ENCODE measurements at regions not wholly inside any gene's neighbourhood (a gene's known extent, or its start where the extent isn't known, plus 50 kb on each side); places are given as distances from the start of the nearest gene placed in this dataset.

DNA sequence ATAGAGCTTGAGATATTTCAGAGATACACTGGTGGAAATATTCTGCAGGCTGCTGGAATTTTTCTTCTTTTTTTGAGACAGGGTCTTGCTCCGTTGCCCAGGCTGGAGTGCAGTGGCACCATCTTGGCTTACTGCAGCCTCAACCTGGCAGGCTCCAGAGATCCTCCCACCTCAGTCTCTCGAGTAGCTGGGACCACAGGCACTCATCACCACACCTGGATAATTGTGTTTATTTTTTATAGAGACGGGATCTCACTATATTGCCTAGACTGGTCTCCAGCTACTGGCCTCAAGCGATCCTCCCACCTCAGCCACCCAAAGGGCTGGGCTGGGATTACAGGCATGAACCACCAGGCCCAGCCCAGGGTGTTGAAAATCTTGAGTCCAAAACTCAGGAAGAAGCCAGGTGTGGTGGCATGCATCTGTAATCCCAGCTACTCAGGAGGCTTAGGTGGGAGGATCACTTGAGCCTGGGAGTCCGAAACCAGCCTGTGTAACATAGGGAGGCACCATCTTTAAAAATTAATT lies 55.7 kb upstream of the FOXK1 start:
- no peaks in the 10 kb centered on the region for H3K9me3 ChIP-seq (ENCODE audit: low read length)
- no TSS peak for BruUV-seq (replicated peaks)
- no peak for DNase-seq (ENCODE audit: low spot score)
- TF ChIP-seq, protein P1, sequence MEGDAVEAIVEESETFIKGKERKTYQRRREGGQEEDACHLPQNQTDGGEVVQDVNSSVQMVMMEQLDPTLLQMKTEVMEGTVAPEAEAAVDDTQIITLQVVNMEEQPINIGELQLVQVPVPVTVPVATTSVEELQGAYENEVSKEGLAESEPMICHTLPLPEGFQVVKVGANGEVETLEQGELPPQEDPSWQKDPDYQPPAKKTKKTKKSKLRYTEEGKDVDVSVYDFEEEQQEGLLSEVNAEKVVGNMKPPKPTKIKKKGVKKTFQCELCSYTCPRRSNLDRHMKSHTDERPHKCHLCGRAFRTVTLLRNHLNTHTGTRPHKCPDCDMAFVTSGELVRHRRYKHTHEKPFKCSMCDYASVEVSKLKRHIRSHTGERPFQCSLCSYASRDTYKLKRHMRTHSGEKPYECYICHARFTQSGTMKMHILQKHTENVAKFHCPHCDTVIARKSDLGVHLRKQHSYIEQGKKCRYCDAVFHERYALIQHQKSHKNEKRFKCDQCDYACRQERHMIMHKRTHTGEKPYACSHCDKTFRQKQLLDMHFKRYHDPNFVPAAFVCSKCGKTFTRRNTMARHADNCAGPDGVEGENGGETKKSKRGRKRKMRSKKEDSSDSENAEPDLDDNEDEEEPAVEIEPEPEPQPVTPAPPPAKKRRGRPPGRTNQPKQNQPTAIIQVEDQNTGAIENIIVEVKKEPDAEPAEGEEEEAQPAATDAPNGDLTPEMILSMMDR (conservative IDR thresholded peaks at IDR 0.05; ENCODE audit: low read length), result no peak
- no peak for TF ChIP-seq EZH2phosphoT487 (IDR thresholded peaks at IDR 0.05; ENCODE audit: borderline replicate concordance, low read depth, low read length)
- no peak overlapping the region for H3K4me2 ChIP-seq (ENCODE audit: low read length)
- no peak overlapping the region for H2AFZ ChIP-seq (ENCODE audit: low read length)
- ChIA-PET CTCF (ENCODE audit: unreplicated experiment) (no interaction called here), POLR2A (interaction anchor here (0.6 kb wide), 1 partner anchor 100 kb away, joined by 3 read pairs; no protein-coding TSS in a partner anchor)
- H3K27ac ChIP-seq (ENCODE audit: low read depth, low read length, poor library complexity, severe bottlenecking), result no peak overlapping the region
- no peak overlapping the region for H3K4me3 ChIP-seq (ENCODE audit: low read depth, low read length, poor library complexity, severe bottlenecking)
- H3K4me1 ChIP-seq (ENCODE audit: insufficient read depth, low read length, poor library complexity, severe bottlenecking), result no peaks in the 10 kb centered on the region
- no peaks in the 10 kb centered on the region for H3K36me3 ChIP-seq (ENCODE audit: insufficient read depth, low read length)
- no peaks in the 10 kb centered on the region for H3K9me2 ChIP-seq (ENCODE audit: insufficient read depth, low read length)
- H3K79me2 ChIP-seq (ENCODE audit: insufficient read depth, low read depth, low read length), result no peaks in the 10 kb centered on the region
- H4K20me1 ChIP-seq (ENCODE audit: insufficient read depth, low read length), result no peaks in the 10 kb centered on the region
- intact Hi-C loops (cut with micrococcal nuclease; ENCODE audit: unreplicated experiment), result no loop called here

DNA sequence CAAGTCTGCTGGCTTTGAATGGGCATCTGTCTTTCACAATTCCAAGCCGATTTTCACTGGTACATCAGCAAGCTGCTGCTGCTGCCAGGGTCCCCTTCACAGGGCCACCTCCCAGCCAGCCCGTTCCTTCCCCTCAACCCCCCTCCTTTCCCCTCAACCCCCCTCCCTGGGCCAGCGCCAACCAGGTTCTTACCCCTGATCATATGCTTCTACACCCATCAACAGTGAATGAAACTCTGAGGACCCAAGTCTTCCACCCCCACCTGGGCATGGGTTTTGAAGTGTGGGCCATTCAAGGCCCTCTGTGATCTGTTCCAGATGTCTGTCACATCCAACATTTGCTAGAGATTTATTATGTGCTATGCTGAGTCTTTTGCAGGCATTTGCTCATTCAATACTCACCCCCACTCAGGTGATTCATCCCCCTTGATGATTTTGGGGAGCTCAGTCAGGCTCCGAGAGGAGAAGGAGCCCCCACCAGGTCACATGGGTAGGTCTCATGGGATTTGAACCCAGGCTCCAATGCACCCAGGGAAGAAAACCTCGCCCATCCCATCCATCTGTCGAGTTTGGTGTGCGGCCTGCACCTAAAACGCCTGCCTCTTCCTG lies 52.7 kb upstream of the FOXK1 start:
- ChIA-PET CTCF (ENCODE audit: unreplicated experiment) (no interaction called here), POLR2A (interaction anchor here (0.6 kb wide), 1 partner anchor 39 kb away, joined by 5 read pairs; no protein-coding TSS in a partner anchor)
- Histone ChIP-seq H4K20me1 (ENCODE audit: insufficient read depth, low read length) (no peaks in the 10 kb centered on the region), H3K36me3 (ENCODE audit: insufficient read depth, low read length) (no peaks in the 10 kb centered on the region), H3K4me3 (ENCODE audit: low read depth, low read length, poor library complexity, severe bottlenecking) (no peak overlapping the region), H3K4me2 (ENCODE audit: low read length) (no peak overlapping the region), H3K27ac (ENCODE audit: low read depth, low read length, poor library complexity, severe bottlenecking) (no peak overlapping the region), H2AFZ (ENCODE audit: low read length) (no peak overlapping the region), H3K79me2 (ENCODE audit: insufficient read depth, low read depth, low read length) (no peaks in the 10 kb centered on the region), H3K9me3 (ENCODE audit: low read length) (no peaks in the 10 kb centered on the region), H3K9me2 (ENCODE audit: insufficient read depth, low read length) (no peaks in the 10 kb centered on the region), H3K4me1 (ENCODE audit: insufficient read depth, low read length, poor library complexity, severe bottlenecking) (no peaks in the 10 kb centered on the region)
- no peak for TF ChIP-seq EZH2phosphoT487 (IDR thresholded peaks at IDR 0.05; ENCODE audit: borderline replicate concordance, low read depth, low read length)
- TF ChIP-seq, protein P1 (conservative IDR thresholded peaks at IDR 0.05; ENCODE audit: low read length), result no peak
- BruUV-seq (replicated peaks), result no TSS peak
- intact Hi-C loops (cut with micrococcal nuclease; ENCODE audit: unreplicated experiment), result no loop called here
- no peak for DNase-seq (ENCODE audit: low spot score)
